Type B pancreatic cell (in vitro differentiated cells): ENCODE measurements at regions not wholly inside any gene's neighbourhood (a gene's known extent, or its start where the extent isn't known, plus 50 kb on each side); places are given as distances from the start of the nearest gene placed in this dataset.

Source experiments
- DNase-seq: peaks from one replicate; pipeline ENCODE4 v3.0.0; 2021; ENCODE audit warnings: mixed read lengths; ENCODE audit not compliant: unreplicated experiment; ENCODE audit errors: extremely low spot score
- H3K27ac Mint-ChIP-seq: 2 replicates; pipeline ENCODE4 v1.8.0; 2021; ENCODE audit warnings: mild to moderate bottlenecking, mixed read lengths
- H3K27me3 Mint-ChIP-seq: 2 replicates; pipeline ENCODE4 v1.8.0; 2021; ENCODE audit warnings: mixed read lengths
- H3K36me3 Mint-ChIP-seq: 2 replicates; pipeline ENCODE4 v1.8.0; 2021; ENCODE audit warnings: mixed read lengths
- H3K4me1 Mint-ChIP-seq: one replicate; pipeline ENCODE4 v1.8.0; 2021; ENCODE audit warnings: mixed read lengths; ENCODE audit not compliant: unreplicated experiment
- H3K4me3 Mint-ChIP-seq: 2 replicates; pipeline ENCODE4 v1.8.0; 2021; ENCODE audit warnings: mild to moderate bottlenecking, mixed read lengths
- H3K9me3 Mint-ChIP-seq: 2 replicates; pipeline ENCODE4 v1.8.0; 2021; ENCODE audit warnings: mixed read lengths
- CTCF ChIP-seq: fragments of 200-600 bp; sonication (generic); conservative IDR thresholded peaks from 2 replicates; pipeline ENCODE4 v1.5.0; 2021; ENCODE audit warnings: antibody characterized with exemption, mild to moderate bottlenecking

GRCh38 chr4:126775485-126776106, 857.2 kb upstream of the INTU start:
- Mint-ChIP-seq H3K27me3 (no peaks in the 10 kb centered on the region), H3K4me1 (no peaks in the 10 kb centered on the region), H3K4me3 (no peak overlapping the region), H3K9me3 (no peaks in the 10 kb centered on the region), H3K36me3 (no peaks in the 10 kb centered on the region), H3K27ac (no peak overlapping the region)
- no peak for DNase-seq
- no peak for TF ChIP-seq CTCF

GRCh38 chr4:126776361-126776760, 856.4 kb upstream of the INTU start:
- no peaks in the 10 kb centered on the region for H3K27me3 Mint-ChIP-seq
- no peak overlapping the region for H3K27ac Mint-ChIP-seq
- no peak overlapping the region for H3K4me3 Mint-ChIP-seq

GRCh38 chr4:126777649-126778048, 855.1 kb upstream of the INTU start:
- Mint-ChIP-seq H3K9me3 (no peaks in the 10 kb centered on the region), H3K4me1 (no peaks in the 10 kb centered on the region), H3K27ac (no peak overlapping the region), H3K27me3 (no peaks in the 10 kb centered on the region), H3K36me3 (no peaks in the 10 kb centered on the region), H3K4me3 (no peak overlapping the region)
- DNase-seq: no peak
- TF ChIP-seq CTCF: no peak

More at GRCh38 chr4:126776361-126776760, 856.4 kb upstream of the INTU start:
- Mint-ChIP-seq H3K36me3 (no peaks in the 10 kb centered on the region), H3K4me1 (no peaks in the 10 kb centered on the region), H3K9me3 (no peaks in the 10 kb centered on the region)
- no peak for TF ChIP-seq CTCF
- DNase-seq: no peak

- Mint-ChIP-seq H3K36me3 (no peaks in the 10 kb centered on the region), H3K27me3 (no peaks in the 10 kb centered on the region), H3K9me3 (no peaks in the 10 kb centered on the region), H3K4me3 (no peak overlapping the region), H3K4me1 (no peaks in the 10 kb centered on the region), H3K27ac (no peak overlapping the region)
- no peak for DNase-seq
- TF ChIP-seq CTCF: no peak
Observed at GRCh38 chr4:126778348-126778747, 854.4 kb upstream of the INTU start.

GRCh38 chr4:126779001-126779400, 853.8 kb upstream of the INTU start:
- H3K36me3 Mint-ChIP-seq: no peaks in the 10 kb centered on the region
- no peak overlapping the region for H3K4me3 Mint-ChIP-seq
- no peaks in the 10 kb centered on the region for H3K9me3 Mint-ChIP-seq
- no peak overlapping the region for H3K27ac Mint-ChIP-seq
- no peaks in the 10 kb centered on the region for H3K27me3 Mint-ChIP-seq
- H3K4me1 Mint-ChIP-seq: no peaks in the 10 kb centered on the region
- DNase-seq: no peak
- no peak for TF ChIP-seq CTCF
